MCF 10A (cell line): ENCODE measurements at regions not wholly inside any gene's neighbourhood (a gene's known extent, or its start where the extent isn't known, plus 50 kb on each side); places are given as distances from the start of the nearest gene placed in this dataset.
"Not testable (repeated sequence)": the region's sequence is repeated elsewhere in the genome, so short reads cannot be mapped to it uniquely, and the experiment has no call there.

Experiments
- BruUV-seq: library from RNA; stranded (reverse); fragments of 400-500 nt; replicated peaks from 2 replicates; lab custom pipeline; 2021; lab: Mats Ljungman, UMichigan
- CTCF ChIA-PET: fragments of 300-600 bp; sonication (Branson Sonifier 250); formaldehyde crosslinking; extraction: SDS; loops from one replicate; lab custom pipeline; 2021; ENCODE audit warnings: antibody characterized with exemption, inconsistent platforms; lab: Yijun Ruan, JAX
- POLR2A ChIA-PET: fragments of 300-600, 350-650 bp; sonication (Branson Sonifier 250); formaldehyde crosslinking; extraction: SDS; loops from one replicate; lab custom pipeline; 2020; ENCODE audit warnings: antibody characterized with exemption, inconsistent platforms; lab: Yijun Ruan, JAX
- DNase-seq: peaks from one replicate; pipeline ENCODE4 v3.0.0-alpha.2; 2018; ENCODE audit not compliant: unreplicated experiment
- H3K27ac Mint-ChIP-seq: one replicate; pipeline ENCODE4 v1.8.0; 2022; ENCODE audit warnings: mild to moderate bottlenecking, low read depth, mixed read lengths; ENCODE audit not compliant: unreplicated experiment
- H3K27me3 Mint-ChIP-seq: one replicate; pipeline ENCODE4 v1.8.0; 2022; ENCODE audit warnings: mixed read lengths; ENCODE audit not compliant: insufficient read depth, unreplicated experiment
- H3K36me3 Mint-ChIP-seq: one replicate; pipeline ENCODE4 v1.8.0; 2022; ENCODE audit warnings: mild to moderate bottlenecking, moderate library complexity, mixed read lengths; ENCODE audit not compliant: insufficient read depth, unreplicated experiment
- H3K4me1 Mint-ChIP-seq: one replicate; pipeline ENCODE4 v1.8.0; 2022; ENCODE audit warnings: mixed read lengths; ENCODE audit not compliant: insufficient read depth, unreplicated experiment
- H3K4me3 Mint-ChIP-seq: one replicate; pipeline ENCODE4 v1.8.0; 2022; ENCODE audit warnings: mild to moderate bottlenecking, moderate library complexity, mixed read lengths; ENCODE audit not compliant: unreplicated experiment
- H3K9me3 Mint-ChIP-seq: one replicate; pipeline ENCODE4 v1.8.0; 2022; ENCODE audit warnings: mixed read lengths; ENCODE audit not compliant: unreplicated experiment
- intact Hi-C: fragments of 100-400 bp; cut with micrococcal nuclease; formaldehyde crosslinking; loops from 2 replicates; pipeline ENCODE4 v1.14.1; 2022
- TF ChIP-seq, protein P1 (sequence below): fragments of 200-600 bp; IDR thresholded peaks from one replicate; pipeline ENCODE4 v1.8.0; 2022; ENCODE audit warnings: antibody characterized with exemption, mild to moderate bottlenecking; ENCODE audit not compliant: unreplicated experiment

DNA sequence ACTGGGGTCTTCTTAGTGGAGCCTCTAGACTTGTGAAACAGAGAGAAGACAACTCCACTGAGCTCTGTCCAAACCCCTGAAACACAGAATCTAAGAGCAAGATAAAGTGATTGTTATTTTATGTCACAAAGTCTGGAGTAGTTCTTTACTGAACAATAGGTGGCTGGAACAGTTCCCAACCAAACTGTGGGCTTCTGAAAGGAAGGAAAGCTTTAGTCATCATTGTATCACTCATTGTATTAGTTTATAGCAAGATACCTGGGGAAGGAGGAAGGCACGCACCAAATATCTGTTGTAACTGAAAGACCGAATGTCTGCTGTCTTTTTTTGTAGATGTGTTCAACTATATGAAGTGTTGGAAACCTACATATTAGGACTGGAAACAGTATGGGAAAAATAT lies 284.9 kb upstream of the TBX18 start:
- no TSS peak for BruUV-seq
- intact Hi-C loops = no loop called here
- Mint-ChIP-seq H3K36me3 (no peaks in the 10 kb centered on the region), H3K9me3 (no peaks in the 10 kb centered on the region), H3K4me3 (no peak overlapping the region), H3K27me3 (no peaks in the 10 kb centered on the region), H3K27ac (no peak overlapping the region), H3K4me1 (peaks cover 17% of the 10 kb centered on the region)
- POLR2A ChIA-PET = no interaction called here
- peak; percentile 52 for DNase-seq
- TF ChIP-seq, protein P1, sequence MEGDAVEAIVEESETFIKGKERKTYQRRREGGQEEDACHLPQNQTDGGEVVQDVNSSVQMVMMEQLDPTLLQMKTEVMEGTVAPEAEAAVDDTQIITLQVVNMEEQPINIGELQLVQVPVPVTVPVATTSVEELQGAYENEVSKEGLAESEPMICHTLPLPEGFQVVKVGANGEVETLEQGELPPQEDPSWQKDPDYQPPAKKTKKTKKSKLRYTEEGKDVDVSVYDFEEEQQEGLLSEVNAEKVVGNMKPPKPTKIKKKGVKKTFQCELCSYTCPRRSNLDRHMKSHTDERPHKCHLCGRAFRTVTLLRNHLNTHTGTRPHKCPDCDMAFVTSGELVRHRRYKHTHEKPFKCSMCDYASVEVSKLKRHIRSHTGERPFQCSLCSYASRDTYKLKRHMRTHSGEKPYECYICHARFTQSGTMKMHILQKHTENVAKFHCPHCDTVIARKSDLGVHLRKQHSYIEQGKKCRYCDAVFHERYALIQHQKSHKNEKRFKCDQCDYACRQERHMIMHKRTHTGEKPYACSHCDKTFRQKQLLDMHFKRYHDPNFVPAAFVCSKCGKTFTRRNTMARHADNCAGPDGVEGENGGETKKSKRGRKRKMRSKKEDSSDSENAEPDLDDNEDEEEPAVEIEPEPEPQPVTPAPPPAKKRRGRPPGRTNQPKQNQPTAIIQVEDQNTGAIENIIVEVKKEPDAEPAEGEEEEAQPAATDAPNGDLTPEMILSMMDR = no peak
- CTCF ChIA-PET = no interaction called here

DNA sequence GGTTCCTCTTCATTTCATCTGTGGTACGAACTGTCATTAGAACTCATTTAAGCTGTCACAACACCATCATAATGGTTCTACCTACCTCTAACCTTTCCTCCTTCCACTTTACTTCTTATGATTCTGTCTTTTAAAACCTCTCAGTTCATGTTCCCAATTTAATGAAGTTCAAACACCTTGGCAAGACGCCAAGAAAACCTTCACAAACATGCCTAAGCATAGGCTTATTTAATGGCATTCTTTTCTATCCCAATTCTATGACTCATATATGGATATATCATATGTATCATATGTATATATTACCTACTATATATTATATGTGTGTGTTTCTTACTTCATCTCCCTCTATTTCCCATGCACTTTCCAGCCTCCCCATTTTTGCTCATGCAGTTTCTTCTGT lies 283.4 kb upstream of the TBX18 start:
- Mint-ChIP-seq H3K4me1 (peaks cover 25% of the 10 kb centered on the region), H3K4me3 (no peak overlapping the region), H3K27me3 (no peaks in the 10 kb centered on the region), H3K27ac (no peak overlapping the region), H3K36me3 (no peaks in the 10 kb centered on the region), H3K9me3 (no peaks in the 10 kb centered on the region)
- intact Hi-C loops = no loop called here
- TF ChIP-seq, protein P1 = no peak
- POLR2A ChIA-PET = no interaction called here
- BruUV-seq = no TSS peak
- peak; percentile 47 for DNase-seq
- CTCF ChIA-PET = no interaction called here

DNA sequence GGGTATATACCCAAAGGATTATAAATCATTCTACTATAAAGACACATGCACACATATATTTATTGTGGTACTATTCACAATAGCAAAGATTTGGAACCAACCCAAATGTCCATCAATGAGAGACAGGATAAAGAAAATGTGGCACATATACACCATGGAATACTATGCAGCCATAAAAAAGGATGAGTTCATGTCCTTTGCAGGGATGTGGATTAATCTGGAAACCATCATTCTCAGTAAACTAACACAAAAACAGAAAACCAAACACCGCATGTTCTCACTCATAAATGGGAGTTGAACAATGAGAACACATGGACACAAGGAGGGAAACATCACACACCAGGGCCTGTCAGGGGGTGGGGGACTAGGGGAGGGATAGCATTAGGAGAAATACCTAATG lies 281.4 kb upstream of the TBX18 start:
- H3K4me3 Mint-ChIP-seq, H3K27ac Mint-ChIP-seq, H3K27me3 Mint-ChIP-seq, CTCF ChIA-PET, DNase-seq, BruUV-seq, intact Hi-C loops, H3K9me3 Mint-ChIP-seq, POLR2A ChIA-PET, H3K36me3 Mint-ChIP-seq: not testable (repeated sequence)
- H3K4me1 Mint-ChIP-seq = peaks cover 30% of the 10 kb centered on the region

DNA sequence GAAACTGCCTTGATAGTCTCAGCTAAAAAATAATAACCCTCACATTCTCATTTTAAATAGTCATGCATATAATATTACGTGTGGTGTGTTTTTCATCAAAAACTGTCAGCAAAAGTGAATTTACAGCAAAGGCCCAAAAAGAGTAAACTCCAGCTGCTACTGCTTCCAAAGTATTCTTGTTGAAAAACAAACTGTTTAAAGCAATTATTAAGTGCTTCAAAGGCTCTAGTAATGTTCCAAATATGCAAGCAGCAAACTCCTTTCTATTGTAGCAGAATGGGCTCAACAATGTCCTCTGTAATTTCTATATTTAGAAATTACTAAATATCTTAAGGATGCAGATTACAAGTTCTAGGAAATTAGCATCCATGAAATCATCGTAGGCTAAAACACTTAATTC lies 280.0 kb upstream of the TBX18 start:
- Mint-ChIP-seq H3K27me3 (no peaks in the 10 kb centered on the region), H3K9me3 (no peaks in the 10 kb centered on the region), H3K27ac (no peak overlapping the region), H3K4me1 (peaks cover 29% of the 10 kb centered on the region), H3K36me3 (no peaks in the 10 kb centered on the region), H3K4me3 (no peak overlapping the region)
- no peak for DNase-seq
- TF ChIP-seq, protein P1 = no peak
- POLR2A ChIA-PET = interaction anchor here (0.6 to 1.2 kb wide), 3 partner anchors 15 to 485 kb away, joined by 3 to 5 read pairs (median 5); no protein-coding TSS in a partner anchor
- CTCF ChIA-PET = no interaction called here
- intact Hi-C loops = no loop called here
- BruUV-seq = no TSS peak

DNA sequence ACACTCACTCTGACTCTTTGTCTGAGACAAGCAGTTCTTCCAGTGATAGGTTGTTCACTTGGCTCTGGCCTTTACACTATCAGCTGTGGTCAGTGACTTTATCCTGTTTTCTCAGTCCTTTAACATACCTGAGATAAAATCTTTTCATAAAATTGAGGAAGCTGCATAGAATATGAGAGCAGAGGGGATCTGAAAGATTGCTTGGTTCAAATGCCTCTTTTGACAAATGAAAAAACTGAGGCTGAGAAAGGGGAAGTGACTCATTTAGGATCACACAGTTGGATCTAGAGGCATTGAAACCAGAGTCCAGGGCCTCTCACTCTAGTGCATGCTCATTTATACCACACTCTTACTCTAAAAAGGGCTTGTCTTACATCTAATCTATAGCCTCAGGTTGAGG lies 277.0 kb upstream of the TBX18 start:
- POLR2A ChIA-PET = no interaction called here

More for the DNA sequence above, 277.0 kb upstream of the TBX18 start:
- no TSS peak for BruUV-seq
- H3K27me3 Mint-ChIP-seq = no peaks in the 10 kb centered on the region
- peak; percentile 8 for DNase-seq
- TF ChIP-seq, protein P1 = no peak
- intact Hi-C loops = no loop called here
- H3K4me1 Mint-ChIP-seq = peaks cover 15% of the 10 kb centered on the region
- no peaks in the 10 kb centered on the region for H3K36me3 Mint-ChIP-seq
- CTCF ChIA-PET = interaction anchor here (0.6 to 0.7 kb wide), 2 partner anchors 399 to 401 kb away, joined by 3 read pairs; no protein-coding TSS in a partner anchor
- H3K27ac Mint-ChIP-seq = no peak overlapping the region
- no peaks in the 10 kb centered on the region for H3K9me3 Mint-ChIP-seq
- H3K4me3 Mint-ChIP-seq = no peak overlapping the region
